A673 (cell line): ENCODE measurements at regions not wholly inside any gene's neighbourhood (a gene's known extent, or its start where the extent isn't known, plus 50 kb on each side); places are given as distances from the start of the nearest gene placed in this dataset.

Source experiments
- BruUV-seq: library from RNA; stranded (reverse); fragments of 400-500 nt; replicated peaks from 2 replicates; lab custom pipeline; 2021; lab: Mats Ljungman, UMichigan
- CTCF ChIA-PET: fragments of 300-600 bp; sonication (Branson Sonifier 250); formaldehyde crosslinking; loops from one replicate; lab custom pipeline; 2022; ENCODE audit warnings: antibody characterized with exemption; lab: Charles Lee
- POLR2A ChIA-PET: fragments of 300-600 bp; sonication (Branson Sonifier 250); formaldehyde crosslinking; loops from one replicate; lab custom pipeline; 2022; ENCODE audit warnings: antibody characterized with exemption; ENCODE audit not compliant: low non-redundant PET; lab: Charles Lee
- DNase-seq: peaks from one replicate; pipeline ENCODE4 v3.0.0-alpha.2; 2015; ENCODE audit warnings: low spot score
- H3K27ac ChIP-seq: fragments of 200-600 bp; sonication (generic); 2 replicates; pipeline ENCODE4 v1.5.1; 2016; ENCODE audit warnings: mixed run types, low read depth, mild to moderate bottlenecking, mixed read lengths, antibody characterized with exemption, low read length; ENCODE audit not compliant: poor library complexity, severe bottlenecking
- H3K27me3 ChIP-seq: fragments of 200-600 bp; sonication (generic); replicated peaks from 2 replicates; pipeline ENCODE4 v1.6.1; 2017; ENCODE audit warnings: mixed run types, low read depth, mild to moderate bottlenecking, mixed read lengths, antibody characterized with exemption, low read length; ENCODE audit not compliant: insufficient read depth, poor library complexity
- H3K36me3 ChIP-seq: fragments of 200-600 bp; sonication (generic); 2 replicates; pipeline ENCODE4 v1.6.1; 2016; ENCODE audit warnings: mixed run types, mild to moderate bottlenecking, mixed read lengths, antibody characterized with exemption, low read length; ENCODE audit not compliant: insufficient read depth, poor library complexity, severe bottlenecking
- H3K4me1 ChIP-seq: fragments of 200-600 bp; sonication (generic); 2 replicates; pipeline ENCODE4 v1.6.1; 2017; ENCODE audit warnings: mixed run types, mild to moderate bottlenecking, mixed read lengths, antibody characterized with exemption, low read length; ENCODE audit not compliant: insufficient read depth, poor library complexity, severe bottlenecking
- H3K4me3 ChIP-seq: fragments of 200-600 bp; sonication (generic); 2 replicates; pipeline ENCODE4 v1.5.1; 2016; ENCODE audit warnings: low read depth, mixed run types, mild to moderate bottlenecking, mixed read lengths, low read length; ENCODE audit not compliant: poor library complexity, severe bottlenecking
- H3K9me3 ChIP-seq: fragments of 200-600 bp; sonication (generic); 2 replicates; pipeline ENCODE4 v1.6.1; 2016; ENCODE audit warnings: mixed run types, low read depth, mild to moderate bottlenecking, mixed read lengths, antibody characterized with exemption, low read length; ENCODE audit not compliant: poor library complexity, severe bottlenecking
- CTCF ChIP-seq: fragments of 300-800, 200-600 bp; sonication (generic); conservative IDR thresholded peaks from 2 replicates; pipeline ENCODE4 v1.5.1; 2017; ENCODE audit warnings: low read depth, mild to moderate bottlenecking, antibody characterized with exemption, low read length, moderate library complexity, mixed read lengths
- EZH2 ChIP-seq: fragments of 200-600 bp; sonication (generic); IDR thresholded peaks from 2 replicates; pipeline ENCODE4 v1.6.1; 2017; ENCODE audit warnings: borderline replicate concordance, low read depth, mild to moderate bottlenecking, mixed read lengths, antibody characterized with exemption, low read length; ENCODE audit not compliant: poor library complexity, severe bottlenecking
- intact Hi-C: fragments of 100-400 bp; cut with micrococcal nuclease; formaldehyde crosslinking; loops from one replicate; pipeline ENCODE4 v1.10.0; 2022; ENCODE audit not compliant: unreplicated experiment

DNA sequence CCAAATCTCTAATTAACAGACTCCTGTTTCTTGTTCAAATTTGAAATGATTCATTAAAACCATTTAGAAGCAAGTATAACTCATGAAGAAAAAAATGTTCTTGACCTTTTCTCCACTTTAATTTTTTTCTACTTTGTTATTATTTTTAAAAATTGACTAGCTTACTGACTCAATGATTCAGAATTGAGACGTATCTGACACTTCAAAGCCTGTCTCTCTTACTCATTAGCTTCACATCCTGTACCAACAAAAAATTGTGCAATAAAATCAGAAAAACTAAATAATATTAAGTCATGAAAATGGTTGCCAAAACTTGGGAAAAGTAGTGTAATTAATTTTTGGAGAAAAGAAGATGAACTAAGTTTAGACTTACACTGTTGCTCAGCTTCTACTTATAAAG is 331.2 kb downstream of the SLC16A7 start:
- no TSS peak for BruUV-seq
- Histone ChIP-seq H3K27ac (no peak overlapping the region), H3K4me1 (no peaks in the 10 kb centered on the region), H3K4me3 (no peak overlapping the region), H3K27me3 (no peaks in the 10 kb centered on the region), H3K9me3 (no peaks in the 10 kb centered on the region), H3K36me3 (no peaks in the 10 kb centered on the region)
- ChIA-PET POLR2A (no interaction called here), CTCF (no interaction called here)
- no peak for TF ChIP-seq EZH2
- TF ChIP-seq CTCF = no peak
- DNase-seq = no peak
- intact Hi-C loops = no loop called here

DNA sequence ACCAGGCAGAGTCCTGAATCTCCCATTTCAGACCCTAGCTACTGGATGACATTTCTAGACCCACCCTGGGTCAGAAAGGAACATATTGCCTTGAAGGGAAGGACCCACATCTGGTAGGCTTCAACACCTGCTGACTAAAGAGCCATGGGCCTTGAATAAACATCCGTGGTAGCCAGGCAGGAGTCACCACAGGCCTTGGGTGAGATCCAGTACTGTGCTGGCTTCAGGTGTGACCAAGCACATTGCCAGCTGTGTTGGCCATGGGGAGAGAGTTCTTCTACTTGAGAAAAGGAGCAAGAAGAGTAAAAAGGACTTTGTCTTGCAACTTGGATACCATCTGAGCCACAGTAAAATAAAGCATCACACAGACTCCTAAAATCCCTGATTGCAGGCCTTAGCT is 332.6 kb downstream of the SLC16A7 start:
- H3K9me3 ChIP-seq = no peaks in the 10 kb centered on the region
- no peak overlapping the region for H3K4me3 ChIP-seq
- no TSS peak for BruUV-seq
- DNase-seq = no peak
- H3K27ac ChIP-seq = no peak overlapping the region
- CTCF ChIA-PET = no interaction called here
- no peaks in the 10 kb centered on the region for H3K36me3 ChIP-seq
- H3K4me1 ChIP-seq = no peaks in the 10 kb centered on the region
- intact Hi-C loops = no loop called here
- H3K27me3 ChIP-seq = no peaks in the 10 kb centered on the region
- TF ChIP-seq CTCF (no peak), EZH2 (no peak)
- POLR2A ChIA-PET = no interaction called here

GRCh38 chr12:59929110-59929509 is 333.3 kb downstream of the SLC16A7 start:
- intact Hi-C loops = no loop called here
- Histone ChIP-seq H3K4me1 (no peaks in the 10 kb centered on the region), H3K36me3 (no peaks in the 10 kb centered on the region), H3K4me3 (no peak overlapping the region), H3K27ac (no peak overlapping the region), H3K27me3 (no peaks in the 10 kb centered on the region), H3K9me3 (no peaks in the 10 kb centered on the region)
- POLR2A ChIA-PET = no interaction called here
- BruUV-seq = no TSS peak
- CTCF ChIA-PET = no interaction called here
- no peak for DNase-seq
- no peak for TF ChIP-seq EZH2
- no peak for TF ChIP-seq CTCF
